ENCODE measurements at regions not wholly inside any gene's neighbourhood (a gene's known extent, or its start where the extent isn't known, plus 50 kb on each side); places are given as distances from the start of the nearest gene placed in this dataset.

GRCh38 chr9:107110153-107110552 is 172.9 kb upstream of the RAD23B start:
- no peak for TF ChIP-seq CTCF (conservative IDR thresholded peaks at IDR 0.05; ENCODE audit: low read depth, low read length)
- no peak for TF ChIP-seq EZH2 (IDR thresholded peaks at IDR 0.05; ENCODE audit: borderline replicate concordance, low read depth, low read length, poor library complexity, severe bottlenecking)
